NCI-H2107 (cell line): ENCODE measurements at regions not wholly inside any gene's neighbourhood (a gene's known extent, or its start where the extent isn't known, plus 50 kb on each side); places are given as distances from the start of the nearest gene placed in this dataset.

Experiments
- DNase-seq: peaks from one replicate; lab custom pipeline; 2025; lab: John Stamatoyannopoulos, UW

GRCh38 chr14:104514156-104514848 is 65.3 kb upstream of the C14orf180 start:
- DNase-seq, result no peak

- no peak for DNase-seq
Observed at GRCh38 chr14:104515059-104515810, 64.3 kb upstream of the C14orf180 start.

GRCh38 chr14:104515811-104516780 is 63.5 kb upstream of the C14orf180 start:
- no peak for DNase-seq

- DNase-seq, result no peak
Observed at GRCh38 chr14:104516906-104517305, 62.7 kb upstream of the C14orf180 start.

- no peak for DNase-seq
Observed at GRCh38 chr14:104517426-104517825, 62.1 kb upstream of the C14orf180 start.

- DNase-seq, result no peak
Observed at GRCh38 chr14:104517867-104518266, 61.7 kb upstream of the C14orf180 start.

- no peak for DNase-seq
Observed at GRCh38 chr14:104518659-104519350, 60.8 kb upstream of the C14orf180 start.

- no peak for DNase-seq
Observed at GRCh38 chr14:104519721-104520120, 59.8 kb upstream of the C14orf180 start.

GRCh38 chr14:104520620-104521410 is 58.7 kb upstream of the C14orf180 start:
- DNase-seq, result no peak

GRCh38 chr14:104521816-104522745 is 57.5 kb upstream of the C14orf180 start:
- no peak for DNase-seq

GRCh38 chr14:104522926-104523545 is 56.5 kb upstream of the C14orf180 start:
- DNase-seq, result no peak

- DNase-seq, result no peak
Observed at GRCh38 chr14:104523546-104523935, 56.0 kb upstream of the C14orf180 start.

GRCh38 chr14:104524726-104525125 is 54.8 kb upstream of the C14orf180 start:
- DNase-seq, result no peak

GRCh38 chr14:104526723-104527645 is 52.6 kb upstream of the C14orf180 start:
- DNase-seq, result no peak

GRCh38 chr14:104527857-104528459 is 51.6 kb upstream of the C14orf180 start:
- DNase-seq, result no peak

- DNase-seq, result no peak
Observed at GRCh38 chr14:104528496-104528895, 51.1 kb upstream of the C14orf180 start.
